WTC11 (cell line): ENCODE measurements at regions not wholly inside any gene's neighbourhood (a gene's known extent, or its start where the extent isn't known, plus 50 kb on each side); places are given as distances from the start of the nearest gene placed in this dataset.

Experiments
- ESRRA ChIP-seq: sonication (generic); formaldehyde crosslinking; IDR thresholded peaks from 2 replicates; pipeline ENCODE4 v1.8.1; 2022; ENCODE audit warnings: mild to moderate bottlenecking, missing genetic modification reagents, borderline replicate concordance
- GTF2I ChIP-seq: fragments of 250-450 bp; sonication (Bioruptor Pico); conservative IDR thresholded peaks from 2 replicates; pipeline ENCODE4 v1.4.0; 2021; ENCODE audit warnings: mild to moderate bottlenecking
- NFE2L1 ChIP-seq: sonication (generic); formaldehyde crosslinking; IDR thresholded peaks from 2 replicates; pipeline ENCODE4 v1.8.1; 2023; ENCODE audit warnings: missing genetic modification reagents
- OVOL2 ChIP-seq: fragments of 250-450 bp; sonication (Bioruptor Pico); IDR thresholded peaks from 2 replicates; pipeline ENCODE4 v1.9.0; 2021; ENCODE audit warnings: mild to moderate bottlenecking, borderline replicate concordance
- TF ChIP-seq, protein P1 (sequence below): fragments of 200-600 bp; IDR thresholded peaks from 2 replicates; pipeline ENCODE4 v1.8.0; 2022; ENCODE audit warnings: antibody characterized with exemption

GRCh38 chr7:67983486-67983885, 986.9 kb downstream of the TYW1 start:
- TF ChIP-seq GTF2I (CRISPR knock-in tag) (no peak), NFE2L1 (no peak), ESRRA (CRISPR knock-in tag) (no peak), OVOL2 (CRISPR knock-in tag) (no peak)
- TF ChIP-seq, protein P1, sequence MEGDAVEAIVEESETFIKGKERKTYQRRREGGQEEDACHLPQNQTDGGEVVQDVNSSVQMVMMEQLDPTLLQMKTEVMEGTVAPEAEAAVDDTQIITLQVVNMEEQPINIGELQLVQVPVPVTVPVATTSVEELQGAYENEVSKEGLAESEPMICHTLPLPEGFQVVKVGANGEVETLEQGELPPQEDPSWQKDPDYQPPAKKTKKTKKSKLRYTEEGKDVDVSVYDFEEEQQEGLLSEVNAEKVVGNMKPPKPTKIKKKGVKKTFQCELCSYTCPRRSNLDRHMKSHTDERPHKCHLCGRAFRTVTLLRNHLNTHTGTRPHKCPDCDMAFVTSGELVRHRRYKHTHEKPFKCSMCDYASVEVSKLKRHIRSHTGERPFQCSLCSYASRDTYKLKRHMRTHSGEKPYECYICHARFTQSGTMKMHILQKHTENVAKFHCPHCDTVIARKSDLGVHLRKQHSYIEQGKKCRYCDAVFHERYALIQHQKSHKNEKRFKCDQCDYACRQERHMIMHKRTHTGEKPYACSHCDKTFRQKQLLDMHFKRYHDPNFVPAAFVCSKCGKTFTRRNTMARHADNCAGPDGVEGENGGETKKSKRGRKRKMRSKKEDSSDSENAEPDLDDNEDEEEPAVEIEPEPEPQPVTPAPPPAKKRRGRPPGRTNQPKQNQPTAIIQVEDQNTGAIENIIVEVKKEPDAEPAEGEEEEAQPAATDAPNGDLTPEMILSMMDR: no peak
